Upper lobe of left lung (tissue), 4 donors: ENCODE measurements at regions not wholly inside any gene's neighbourhood (a gene's known extent, or its start where the extent isn't known, plus 50 kb on each side); places are given as distances from the start of the nearest gene placed in this dataset.

Experiments used
- EP300 ChIP-seq, 4 donors: sonication (generic); formaldehyde crosslinking; IDR thresholded peaks; one replicate each; pipeline ENCODE4 v1.5.1; 2017; ENCODE audit warnings: antibody characterized with exemption in 4 of 4, control low read depth in 2 of 4
- TF ChIP-seq, protein P1 (sequence below), 6 experiments: fragments of 450-650 bp in 4 of 6; fragments of 200-600 bp in 2 of 6; sonication (generic) in 2 of 6; IDR thresholded peaks; one replicate each; pipeline ENCODE4 v1.5.1; 2016 to 2019; ENCODE audit warnings: antibody characterized with exemption in 6 of 6

DNA sequence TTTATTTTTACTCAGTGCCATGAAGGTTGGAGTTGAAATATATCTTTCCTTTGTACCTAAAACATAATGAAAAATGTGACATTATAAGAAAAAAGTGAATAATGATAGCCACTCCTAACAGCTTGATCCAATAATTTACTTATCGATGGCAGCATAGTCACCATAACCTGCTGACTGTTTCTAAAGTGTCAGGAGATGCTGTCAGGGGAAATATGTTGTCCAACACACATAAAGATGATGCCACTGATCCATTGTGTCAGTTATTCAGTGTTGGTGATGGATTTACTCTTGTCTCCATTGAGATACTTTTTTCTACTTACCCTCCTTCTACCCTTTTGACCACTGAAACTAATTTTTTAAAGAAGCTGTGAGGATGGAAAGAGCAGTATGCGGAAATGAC, 1006.9 kb upstream of the TMEFF2 start:
- no peak for TF ChIP-seq EP300 (IDR thresholded peaks at IDR 0.05)
- TF ChIP-seq, protein P1, sequence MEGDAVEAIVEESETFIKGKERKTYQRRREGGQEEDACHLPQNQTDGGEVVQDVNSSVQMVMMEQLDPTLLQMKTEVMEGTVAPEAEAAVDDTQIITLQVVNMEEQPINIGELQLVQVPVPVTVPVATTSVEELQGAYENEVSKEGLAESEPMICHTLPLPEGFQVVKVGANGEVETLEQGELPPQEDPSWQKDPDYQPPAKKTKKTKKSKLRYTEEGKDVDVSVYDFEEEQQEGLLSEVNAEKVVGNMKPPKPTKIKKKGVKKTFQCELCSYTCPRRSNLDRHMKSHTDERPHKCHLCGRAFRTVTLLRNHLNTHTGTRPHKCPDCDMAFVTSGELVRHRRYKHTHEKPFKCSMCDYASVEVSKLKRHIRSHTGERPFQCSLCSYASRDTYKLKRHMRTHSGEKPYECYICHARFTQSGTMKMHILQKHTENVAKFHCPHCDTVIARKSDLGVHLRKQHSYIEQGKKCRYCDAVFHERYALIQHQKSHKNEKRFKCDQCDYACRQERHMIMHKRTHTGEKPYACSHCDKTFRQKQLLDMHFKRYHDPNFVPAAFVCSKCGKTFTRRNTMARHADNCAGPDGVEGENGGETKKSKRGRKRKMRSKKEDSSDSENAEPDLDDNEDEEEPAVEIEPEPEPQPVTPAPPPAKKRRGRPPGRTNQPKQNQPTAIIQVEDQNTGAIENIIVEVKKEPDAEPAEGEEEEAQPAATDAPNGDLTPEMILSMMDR (IDR thresholded peaks at IDR 0.05) = no peak
